ENCODE measurements at regions not wholly inside any gene's neighbourhood (a gene's known extent, or its start where the extent isn't known, plus 50 kb on each side); places are given as distances from the start of the nearest gene placed in this dataset.

DNA sequence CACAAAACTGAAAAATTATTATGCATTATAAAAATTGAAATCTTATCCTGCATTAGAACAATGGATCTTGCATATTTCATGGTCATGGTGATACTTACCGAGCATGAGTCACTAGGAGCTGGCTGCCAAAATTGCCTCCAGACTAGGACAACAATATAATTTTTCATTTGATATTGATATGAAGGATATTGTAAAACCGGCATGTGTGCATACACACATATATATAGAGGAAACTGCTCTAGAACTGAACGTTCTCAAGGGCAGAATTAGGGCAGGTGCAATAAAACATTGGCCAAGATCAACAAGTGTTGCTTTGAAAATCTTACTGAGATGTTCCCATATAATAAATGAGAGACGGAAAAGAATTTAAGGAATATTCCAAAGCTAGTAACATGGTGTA lies 319.4 kb upstream of the POU1F1 start:
- no peak for TF ChIP-seq SP1 (IDR thresholded peaks at IDR 0.05)
- TF ChIP-seq CTCF (IDR thresholded peaks at IDR 0.05; ENCODE audit: low read depth, low read length, missing input control), result no peak
- no peak for TF ChIP-seq REST (IDR thresholded peaks at IDR 0.05)
- no peak for TF ChIP-seq HNF4G (IDR thresholded peaks at IDR 0.05)
- TF ChIP-seq RAD21 (IDR thresholded peaks at IDR 0.05), result no peak
- TF ChIP-seq MAX (IDR thresholded peaks at IDR 0.05), result no peak
- TF ChIP-seq ATF3 (IDR thresholded peaks at IDR 0.05), result no peak
- TF ChIP-seq TAF1 (conservative IDR thresholded peaks at IDR 0.05), result no peak
- TF ChIP-seq JUND (IDR thresholded peaks at IDR 0.05), result no peak
- no peak for TF ChIP-seq NR2F2 (IDR thresholded peaks at IDR 0.05)
- TF ChIP-seq RXRA (IDR thresholded peaks at IDR 0.05), result no peak
- TF ChIP-seq FOXA1 (IDR thresholded peaks at IDR 0.05), result no peak

Measured in liver (tissue), 3 donors.